ENCODE measurements at regions not wholly inside any gene's neighbourhood (a gene's known extent, or its start where the extent isn't known, plus 50 kb on each side); places are given as distances from the start of the nearest gene placed in this dataset.
"Not testable (repeated sequence)": the region's sequence is repeated elsewhere in the genome, so short reads cannot be mapped to it uniquely, and the experiment has no call there.

GRCh38 chr10:65110009-65110408 is 1588.8 kb downstream of the REEP3 start:
- no peak for TF ChIP-seq EZH2 (IDR thresholded peaks at IDR 0.05; ENCODE audit: borderline replicate concordance, insufficient read depth, low read depth, low read length, poor library complexity, severe bottlenecking)
- TF ChIP-seq CTCF (IDR thresholded peaks at IDR 0.05), result no peak
- H3K27ac Mint-ChIP-seq, result no peak overlapping the region
- H3K4me2 ChIP-seq (replicated peaks; ENCODE audit: low read depth, low read length, poor library complexity, severe bottlenecking), result no peak overlapping the region
- H3K27ac ChIP-seq (ENCODE audit: low read length in 2 of 2), result no peak overlapping the region
- DNase-seq (no peak), ATAC-seq (ENCODE audit: low read depth) (no peak)
- intact Hi-C loops (cut with micrococcal nuclease), result no loop called here
- no peaks in the 10 kb centered on the region for H3K36me3 ChIP-seq (replicated peaks in 1 of 2; ENCODE audit: control extremely low read depth in 1 of 2, control insufficient read depth in 1 of 2, extremely low read depth in 1 of 2, insufficient read depth in 2 of 2, low read length in 1 of 2)
- no peak overlapping the region for H3K9ac ChIP-seq (ENCODE audit: low read length)
- peaks cover 0 to 5% (median 0%) of the 10 kb centered on the region in 3 donors for H3K9me3 ChIP-seq (ENCODE audit: control extremely low read depth in 1 of 3, control insufficient read depth in 2 of 3, insufficient read depth in 1 of 3, low read length in 2 of 3)
- H3K4me1 Mint-ChIP-seq, result no peaks in the 10 kb centered on the region
- WGBS (ENCODE audit: insufficient coverage), result 100% methylated on average over 1 of the region's 2 CpGs
- no peak overlapping the region for H3K4me3 Mint-ChIP-seq
- H3K4me1 ChIP-seq (ENCODE audit: control insufficient read depth in 2 of 2, insufficient read depth in 2 of 2, low read length in 2 of 2), result no peaks in the 10 kb centered on the region
- H3K27me3 ChIP-seq (replicated peaks in 1 of 4; ENCODE audit: control extremely low read depth in 1 of 4, control insufficient read depth in 3 of 4, insufficient read depth in 4 of 4, low read length in 3 of 4), result no peaks in the 10 kb centered on the region
- no peak overlapping the region for H2AFZ ChIP-seq (ENCODE audit: insufficient read depth, low read depth, low read length, poor library complexity, severe bottlenecking)
- no peaks in the 10 kb centered on the region for H4K20me1 ChIP-seq (ENCODE audit: control insufficient read depth, insufficient read depth, low read length, poor library complexity, severe bottlenecking)
- H3K9me3 Mint-ChIP-seq (ENCODE audit: insufficient read depth), result peaks cover 6% of the 10 kb centered on the region
- CTCF ChIA-PET, result no interaction called here
- POLR2A ChIA-PET, result no interaction called here
- no peaks in the 10 kb centered on the region for H3K27me3 Mint-ChIP-seq
- no peak overlapping the region for H3K4me3 ChIP-seq (ENCODE audit: control extremely low read depth in 1 of 5, extremely low read depth in 1 of 5, insufficient read depth in 1 of 5, low read depth in 2 of 5, low read length in 4 of 5)
- no peaks in the 10 kb centered on the region for H3K79me2 ChIP-seq (ENCODE audit: control insufficient read depth, insufficient read depth, low read length)

- H3K9me3 ChIP-seq (ENCODE audit: control extremely low read depth in 1 of 3, control insufficient read depth in 2 of 3, insufficient read depth in 1 of 3, low read length in 2 of 3); H3K4me2 ChIP-seq (replicated peaks; ENCODE audit: low read depth, low read length, poor library complexity, severe bottlenecking); ATAC-seq (ENCODE audit: low read depth); H3K4me1 ChIP-seq (ENCODE audit: control insufficient read depth in 2 of 2, insufficient read depth in 2 of 2, low read length in 2 of 2); H3K9me3 Mint-ChIP-seq (ENCODE audit: insufficient read depth); H3K4me3 ChIP-seq (ENCODE audit: control extremely low read depth in 1 of 5, extremely low read depth in 1 of 5, insufficient read depth in 1 of 5, low read depth in 2 of 5, low read length in 4 of 5); H3K4me3 Mint-ChIP-seq; H3K27ac Mint-ChIP-seq; H3K79me2 ChIP-seq (ENCODE audit: control insufficient read depth, insufficient read depth, low read length); intact Hi-C loops (cut with micrococcal nuclease); H3K9ac ChIP-seq (ENCODE audit: low read length); H2AFZ ChIP-seq (ENCODE audit: insufficient read depth, low read depth, low read length, poor library complexity, severe bottlenecking); H3K27ac ChIP-seq (ENCODE audit: low read length in 2 of 2); CTCF ChIA-PET; DNase-seq; H3K36me3 ChIP-seq (replicated peaks in 1 of 2; ENCODE audit: control extremely low read depth in 1 of 2, control insufficient read depth in 1 of 2, extremely low read depth in 1 of 2, insufficient read depth in 2 of 2, low read length in 1 of 2); H3K27me3 ChIP-seq (replicated peaks in 1 of 4; ENCODE audit: control extremely low read depth in 1 of 4, control insufficient read depth in 3 of 4, insufficient read depth in 4 of 4, low read length in 3 of 4); POLR2A ChIA-PET; H3K27me3 Mint-ChIP-seq; H3K4me1 Mint-ChIP-seq; H4K20me1 ChIP-seq (ENCODE audit: control insufficient read depth, insufficient read depth, low read length, poor library complexity, severe bottlenecking): not testable (repeated sequence)
- 59% methylated on average over 2 of the region's 6 CpGs for WGBS (ENCODE audit: insufficient coverage)
These were observed 1589.9 kb downstream of the REEP3 start for GRCh38 chr10:65111059-65111458.

Measured in B cell (primary cell).